ENCODE measurements at regions not wholly inside any gene's neighbourhood (a gene's known extent, or its start where the extent isn't known, plus 50 kb on each side); places are given as distances from the start of the nearest gene placed in this dataset.
A peak's percentile ranks its signal among the peaks of the same experiment; 100 is the strongest.

DNA sequence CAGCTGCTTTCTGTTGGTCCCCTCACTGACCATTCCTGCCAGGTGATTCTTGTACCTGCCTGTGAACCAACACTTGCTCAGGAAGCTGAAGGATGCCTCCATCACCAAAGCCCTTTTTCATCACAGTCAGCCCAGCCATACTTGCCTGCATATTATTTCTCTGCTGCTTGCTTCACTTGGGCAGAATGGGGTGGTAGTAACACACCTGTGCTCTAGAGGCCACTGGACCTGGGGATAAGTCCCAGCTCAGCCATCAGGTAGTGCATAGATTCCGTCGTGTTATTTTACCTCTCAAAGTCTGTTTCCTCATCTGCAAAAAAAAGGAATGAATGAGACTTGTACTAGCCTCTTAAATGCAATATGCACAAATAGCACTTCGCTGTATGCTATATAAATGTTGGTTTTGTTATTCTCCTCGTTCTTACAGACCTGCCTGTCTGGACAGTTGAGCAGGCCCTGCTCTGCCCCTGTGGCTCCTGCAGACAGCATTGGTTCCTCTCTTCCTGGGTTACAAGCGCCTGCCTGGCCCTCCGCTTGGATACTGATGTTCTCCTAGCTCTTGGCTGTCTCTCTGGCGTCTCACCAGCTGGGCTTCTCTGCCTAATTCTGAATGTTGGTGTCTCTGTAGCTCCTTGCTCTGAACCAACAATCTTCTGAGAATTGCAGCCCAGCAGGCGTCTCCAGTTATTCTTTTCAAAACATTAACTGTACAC lies 151.8 kb downstream of the UNC5CL start:
- H3K9me3 ChIP-seq (replicated peaks in 1 of 11) = no peaks in the 10 kb centered on the region
- H3K36me3 ChIP-seq = no peaks in the 10 kb centered on the region
- no peak overlapping the region for H3K9ac ChIP-seq
- no peak overlapping the region for H3K27ac ChIP-seq
- peaks cover 0 to 2% (median 0%) of the 10 kb centered on the region in 10 experiments; a peak in 3 of 20 replicates for H3K4me1 ChIP-seq
- H3K27me3 ChIP-seq = no peaks in the 10 kb centered on the region
- no peak overlapping the region for H3K4me3 ChIP-seq
- H3K4me2 ChIP-seq = no peak overlapping the region
- TF ChIP-seq Cebpa-rat (IDR thresholded peaks at IDR 0.05) = no peak
- H4K20me1 ChIP-seq = no peaks in the 10 kb centered on the region; a peak in 1 of 22 replicates

DNA sequence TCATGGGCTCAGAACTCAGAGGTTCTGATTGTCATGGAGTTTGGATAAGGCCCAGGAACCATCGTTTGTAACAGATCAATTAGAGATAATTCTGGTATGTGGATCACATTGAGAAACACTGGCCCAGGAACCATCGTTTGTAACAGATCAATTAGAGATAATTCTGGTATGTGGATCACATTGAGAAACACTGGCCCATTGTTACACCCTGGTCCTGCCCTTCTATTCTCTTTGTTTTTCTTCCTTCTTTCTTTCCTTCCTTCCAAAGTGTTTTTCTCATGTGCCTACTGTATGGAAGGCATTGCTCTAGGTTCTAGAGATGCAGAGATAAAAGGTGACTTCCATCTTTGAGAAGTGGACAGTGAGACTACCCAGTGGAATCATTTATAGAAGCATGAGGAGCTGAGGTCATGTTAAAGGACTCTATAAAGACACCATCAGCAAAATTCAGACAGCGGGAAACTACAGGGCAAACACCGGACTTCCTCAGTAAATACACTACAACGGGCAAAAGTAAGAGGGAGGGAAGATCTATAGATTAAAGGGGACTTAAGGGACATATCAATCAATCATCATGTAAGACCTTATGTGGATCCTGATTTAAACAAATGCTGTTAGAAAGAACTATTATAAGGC lies 153.8 kb downstream of the UNC5CL start:
- TF ChIP-seq Cebpa-rat (IDR thresholded peaks at IDR 0.05) = no peak
- Histone ChIP-seq H3K4me3 (no peak overlapping the region), H3K27ac (no peak overlapping the region), H4K20me1 (no peaks in the 10 kb centered on the region; a peak in 1 of 22 replicates), H3K27me3 (no peaks in the 10 kb centered on the region), H3K9ac (no peak overlapping the region), H3K9me3 (replicated peaks in 1 of 11) (no peaks in the 10 kb centered on the region), H3K4me2 (no peak overlapping the region), H3K36me3 (no peaks in the 10 kb centered on the region), H3K4me1 (peaks cover 0 to 14% (median 8%) of the 10 kb centered on the region in 10 experiments; a peak in 13 of 20 replicates)

DNA sequence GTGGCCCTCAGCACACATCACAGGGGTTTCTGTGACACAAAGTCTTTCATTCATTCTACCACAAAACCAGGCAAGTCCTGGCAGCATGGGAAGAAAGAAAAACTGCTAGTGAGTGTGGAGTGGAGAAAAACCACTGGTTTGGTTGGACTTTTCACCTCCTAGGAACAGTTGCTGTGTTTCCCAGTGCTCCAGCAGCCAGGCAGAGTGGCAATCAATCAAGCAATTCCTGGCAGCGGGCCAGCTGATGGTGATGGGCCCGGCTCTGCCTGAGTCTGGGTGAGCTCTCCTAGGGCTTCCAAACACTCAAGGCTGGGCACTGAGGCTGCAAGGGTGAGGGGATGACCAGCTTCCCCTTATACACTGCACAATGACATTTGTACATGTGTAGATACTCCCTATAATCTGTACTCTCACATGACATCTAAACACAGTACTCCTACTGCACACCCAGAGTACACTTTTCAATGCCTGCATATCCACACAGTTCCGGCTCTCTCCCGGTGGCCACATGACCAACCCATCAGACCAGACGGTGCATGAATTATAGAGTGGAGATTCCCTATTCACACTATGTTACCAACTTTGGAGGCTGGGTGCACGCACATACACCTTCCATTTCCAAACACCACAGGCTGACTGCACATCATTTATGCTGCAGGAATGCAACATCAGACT lies 156.6 kb downstream of the UNC5CL start:
- Histone ChIP-seq H3K9me3 (replicated peaks in 1 of 11) (peaks cover 9 to 14% (median 10%) of the 10 kb centered on the region in 11 experiments; a peak in 20 of 22 replicates), H3K4me2 (peak overlapping the region in 1 of 11 experiments; percentile 21; a peak in 1 of 22 replicates), H3K9ac (no peak overlapping the region), H3K4me3 (no peak overlapping the region), H3K27me3 (no peaks in the 10 kb centered on the region), H4K20me1 (no peaks in the 10 kb centered on the region; a peak in 1 of 22 replicates), H3K27ac (no peak overlapping the region), H3K36me3 (no peaks in the 10 kb centered on the region; a peak in 1 of 22 replicates), H3K4me1 (peaks cover 0 to 14% (median 8%) of the 10 kb centered on the region in 10 experiments; a peak in 13 of 20 replicates)
- TF ChIP-seq Cebpa-rat (IDR thresholded peaks at IDR 0.05) = no peak

DNA sequence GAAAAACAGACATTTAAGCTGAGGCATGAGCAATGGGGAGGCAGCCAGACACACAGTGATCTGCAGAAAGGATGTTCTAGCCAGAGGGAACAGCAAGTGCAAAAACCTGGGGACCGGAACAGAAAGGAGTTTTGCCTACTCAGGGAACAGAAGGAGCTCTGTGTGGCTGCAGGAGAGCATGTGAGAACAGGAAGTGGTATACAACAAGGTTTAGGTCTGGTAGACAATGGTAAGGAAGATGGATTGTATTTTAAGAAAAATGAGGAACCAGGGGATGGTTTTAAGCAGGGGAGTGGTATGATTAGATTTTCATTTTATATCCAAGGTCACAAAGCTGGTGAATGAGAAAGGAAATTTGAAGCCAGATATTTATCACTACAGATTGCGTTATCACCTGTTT lies 157.5 kb downstream of the UNC5CL start:
- Histone ChIP-seq H3K9ac (no peak overlapping the region), H3K9me3 (replicated peaks in 1 of 11) (peaks cover 9 to 14% (median 10%) of the 10 kb centered on the region in 11 experiments; a peak in 20 of 22 replicates), H3K4me3 (no peak overlapping the region), H4K20me1 (no peaks in the 10 kb centered on the region; a peak in 1 of 22 replicates), H3K27ac (no peak overlapping the region), H3K27me3 (no peaks in the 10 kb centered on the region), H3K4me1 (peaks cover 0 to 14% (median 8%) of the 10 kb centered on the region in 10 experiments; a peak in 13 of 20 replicates), H3K36me3 (no peaks in the 10 kb centered on the region; a peak in 1 of 22 replicates), H3K4me2 (peak overlapping the region in 8 of 11 experiments; percentile 1 to 41 (median 28); a peak in 12 of 22 replicates)
- TF ChIP-seq Cebpa-rat (IDR thresholded peaks at IDR 0.05) = no peak

DNA sequence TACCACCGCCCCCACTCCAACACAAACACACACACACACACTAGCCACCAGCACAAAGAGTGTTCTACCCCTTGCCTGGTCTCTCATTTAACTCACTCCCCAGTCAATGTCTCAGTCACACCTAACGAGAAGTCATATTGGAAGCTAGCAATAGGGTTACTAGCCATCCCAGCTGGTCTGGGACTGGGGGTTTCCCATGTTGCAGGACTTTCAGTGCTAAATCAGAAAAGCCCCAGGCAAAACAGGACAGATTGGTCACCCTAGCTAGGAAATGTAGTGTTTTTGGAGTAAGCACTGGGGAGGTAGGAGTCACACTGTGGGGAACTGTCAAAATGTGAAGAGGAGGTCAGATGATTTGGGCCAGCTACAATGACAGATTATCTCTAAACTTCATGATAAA lies 158.1 kb downstream of the UNC5CL start:
- no peak overlapping the region for H3K9ac ChIP-seq
- no peaks in the 10 kb centered on the region for H4K20me1 ChIP-seq
- no peak overlapping the region for H3K4me3 ChIP-seq
- no peak for TF ChIP-seq Cebpa-rat (IDR thresholded peaks at IDR 0.05)
- peaks cover 9 to 14% (median 10%) of the 10 kb centered on the region in 11 experiments; a peak in 20 of 22 replicates for H3K9me3 ChIP-seq (replicated peaks in 1 of 11)
- H3K4me2 ChIP-seq = no peak overlapping the region; a peak in 1 of 22 replicates
- no peak overlapping the region for H3K27ac ChIP-seq
- H3K36me3 ChIP-seq = no peaks in the 10 kb centered on the region; a peak in 1 of 22 replicates
- peaks cover 0 to 14% (median 8%) of the 10 kb centered on the region in 10 experiments; a peak in 13 of 20 replicates for H3K4me1 ChIP-seq
- H3K27me3 ChIP-seq = no peaks in the 10 kb centered on the region

DNA sequence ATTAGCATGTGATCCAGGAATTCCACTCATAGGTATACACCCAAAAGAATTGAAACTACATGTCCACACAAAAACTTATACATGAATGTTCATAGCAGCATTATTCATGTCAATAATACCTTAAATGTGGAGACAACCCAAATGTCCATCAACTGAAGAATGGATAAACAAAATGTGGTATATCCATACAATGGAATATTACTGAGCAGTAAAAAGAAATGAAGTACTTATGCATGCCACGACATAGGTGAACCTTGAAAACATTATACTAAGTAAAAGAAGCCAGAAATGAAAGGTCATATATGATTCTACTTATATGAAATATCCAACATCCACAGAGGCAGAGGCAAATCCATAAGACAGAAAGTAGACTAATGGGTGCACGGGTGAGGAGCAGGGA lies 159.9 kb downstream of the UNC5CL start:
- H3K27me3 ChIP-seq = no peaks in the 10 kb centered on the region
- no peaks in the 10 kb centered on the region; a peak in 1 of 22 replicates for H3K36me3 ChIP-seq
- H3K4me3 ChIP-seq = no peak overlapping the region
- H3K4me2 ChIP-seq = no peak overlapping the region
- H3K9me3 ChIP-seq (replicated peaks in 1 of 11) = peaks cover 9 to 14% (median 10%) of the 10 kb centered on the region in 11 experiments; a peak in 20 of 22 replicates
- H4K20me1 ChIP-seq = no peaks in the 10 kb centered on the region
- H3K4me1 ChIP-seq = peaks cover 0 to 14% (median 8%) of the 10 kb centered on the region in 10 experiments; a peak in 13 of 20 replicates
- no peak overlapping the region for H3K9ac ChIP-seq
- TF ChIP-seq Cebpa-rat (IDR thresholded peaks at IDR 0.05) = no peak
- H3K27ac ChIP-seq = no peak overlapping the region

DNA sequence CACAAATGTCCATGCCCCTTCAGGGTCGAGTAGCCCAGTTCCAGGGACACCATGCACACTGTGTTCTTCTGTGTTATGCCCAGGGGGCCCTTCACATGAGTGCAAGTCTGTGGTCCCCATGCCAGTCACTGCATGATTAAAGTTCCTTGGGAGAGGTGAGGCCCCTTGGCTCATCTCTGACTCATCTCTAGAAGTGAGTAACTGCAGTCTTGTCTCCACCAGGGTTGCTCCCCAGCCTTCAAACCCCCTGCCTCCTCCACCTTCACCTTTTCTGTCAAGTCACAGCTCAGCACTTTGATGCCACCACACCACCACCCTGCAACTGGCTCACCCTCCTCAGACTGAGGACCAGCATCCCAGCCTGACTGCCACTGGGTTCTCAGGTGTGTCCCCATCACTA lies 161.7 kb downstream of the UNC5CL start:
- H3K9ac ChIP-seq = no peak overlapping the region
- no peaks in the 10 kb centered on the region for H4K20me1 ChIP-seq
- H3K4me3 ChIP-seq = no peak overlapping the region
- H3K36me3 ChIP-seq = no peaks in the 10 kb centered on the region; a peak in 1 of 22 replicates
- peaks cover 0 to 14% (median 8%) of the 10 kb centered on the region in 10 experiments; a peak in 13 of 20 replicates for H3K4me1 ChIP-seq
- H3K27ac ChIP-seq = no peak overlapping the region
- peaks cover 9 to 14% (median 10%) of the 10 kb centered on the region in 11 experiments; a peak in 20 of 22 replicates for H3K9me3 ChIP-seq (replicated peaks in 1 of 11)
- no peak overlapping the region for H3K4me2 ChIP-seq
- TF ChIP-seq Cebpa-rat (IDR thresholded peaks at IDR 0.05) = no peak
- H3K27me3 ChIP-seq = no peaks in the 10 kb centered on the region

DNA sequence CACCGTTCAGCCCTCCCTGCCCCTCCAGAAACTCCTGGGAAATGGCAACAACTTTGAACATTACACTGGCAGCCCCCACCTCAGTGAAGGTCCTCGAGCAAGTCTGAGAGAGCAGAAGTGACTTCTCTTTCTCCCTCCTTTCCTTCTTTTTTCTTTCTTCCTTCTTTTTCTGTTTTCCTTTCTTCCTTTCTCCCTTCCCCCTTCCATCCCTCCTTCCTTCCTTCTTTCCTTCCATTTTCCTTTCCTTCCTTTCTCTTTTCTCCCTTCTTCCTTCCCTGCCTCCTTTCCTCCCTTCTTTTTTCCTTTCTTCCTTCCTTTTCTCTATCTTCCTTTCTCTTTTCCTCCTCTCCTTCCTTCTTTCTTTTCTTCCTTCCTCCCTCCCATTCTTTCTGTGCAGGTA lies 162.7 kb downstream of the UNC5CL start:
- TF ChIP-seq Cebpa-rat (IDR thresholded peaks at IDR 0.05) = no peak
- Histone ChIP-seq H3K4me2 (no peak overlapping the region), H3K4me3 (no peak overlapping the region), H3K4me1 (peaks cover 0 to 5% (median 1%) of the 10 kb centered on the region in 10 experiments; a peak in 10 of 20 replicates), H3K27ac (no peak overlapping the region), H3K36me3 (no peaks in the 10 kb centered on the region; a peak in 1 of 22 replicates), H3K27me3 (no peaks in the 10 kb centered on the region), H3K9ac (no peak overlapping the region), H3K9me3 (replicated peaks in 1 of 11) (peaks cover 9 to 14% (median 10%) of the 10 kb centered on the region in 11 experiments; a peak in 20 of 22 replicates), H4K20me1 (no peaks in the 10 kb centered on the region)

DNA sequence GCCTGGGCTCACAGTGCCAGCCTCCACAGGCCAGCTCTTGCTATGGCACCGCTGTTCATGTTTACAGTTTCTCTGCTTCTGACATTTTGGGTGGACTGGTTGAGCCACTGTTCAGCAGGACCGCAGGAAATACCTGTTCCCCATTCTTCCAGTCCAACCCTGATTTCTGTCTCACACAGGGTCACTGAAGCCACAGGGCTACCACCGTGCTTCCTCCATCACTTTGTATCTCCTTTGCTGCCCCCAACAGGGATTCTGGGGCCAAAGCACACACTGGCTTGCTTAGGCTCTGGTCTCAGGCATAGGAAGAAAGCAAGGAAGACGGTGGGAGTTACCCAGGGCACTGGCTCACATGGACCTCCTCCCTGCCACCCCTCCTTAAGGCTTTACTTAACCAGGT lies 164.5 kb downstream of the UNC5CL start:
- peaks cover 8 to 13% (median 10%) of the 10 kb centered on the region in 11 experiments; a peak in 20 of 22 replicates for H3K9me3 ChIP-seq (replicated peaks in 1 of 11)
- no peak overlapping the region for H3K4me3 ChIP-seq
- TF ChIP-seq Cebpa-rat (IDR thresholded peaks at IDR 0.05) = no peak
- H3K27ac ChIP-seq = no peak overlapping the region
- H4K20me1 ChIP-seq = no peaks in the 10 kb centered on the region
- no peak overlapping the region for H3K9ac ChIP-seq
- no peak overlapping the region for H3K4me2 ChIP-seq
- H3K4me1 ChIP-seq = no peaks in the 10 kb centered on the region
- H3K36me3 ChIP-seq = no peaks in the 10 kb centered on the region; a peak in 1 of 22 replicates
- H3K27me3 ChIP-seq = no peaks in the 10 kb centered on the region

Measured in BLaER1 treated with 17β-estradiol and CSF1 and Interleukin-3, amounts not matched to agents 10 nM and 100 nM (cell line).